Erythroblast (primary cell): ENCODE measurements at regions not wholly inside any gene's neighbourhood (a gene's known extent, or its start where the extent isn't known, plus 50 kb on each side); places are given as distances from the start of the nearest gene placed in this dataset.
"Not testable (repeated sequence)": the region's sequence is repeated elsewhere in the genome, so short reads cannot be mapped to it uniquely, and the experiment has no call there.

ENCODE experiments used
- GATA1 ChIP-seq: IDR thresholded peaks from 2 replicates; pipeline ENCODE4 v1.6.1; 2011; ENCODE audit warnings: low read depth, mild to moderate bottlenecking, control low read depth, low read length, moderate library complexity
- POLR2A ChIP-seq: IDR thresholded peaks from 2 replicates; pipeline ENCODE4 v1.6.1; 2011; ENCODE audit warnings: mild to moderate bottlenecking, low read length

DNA sequence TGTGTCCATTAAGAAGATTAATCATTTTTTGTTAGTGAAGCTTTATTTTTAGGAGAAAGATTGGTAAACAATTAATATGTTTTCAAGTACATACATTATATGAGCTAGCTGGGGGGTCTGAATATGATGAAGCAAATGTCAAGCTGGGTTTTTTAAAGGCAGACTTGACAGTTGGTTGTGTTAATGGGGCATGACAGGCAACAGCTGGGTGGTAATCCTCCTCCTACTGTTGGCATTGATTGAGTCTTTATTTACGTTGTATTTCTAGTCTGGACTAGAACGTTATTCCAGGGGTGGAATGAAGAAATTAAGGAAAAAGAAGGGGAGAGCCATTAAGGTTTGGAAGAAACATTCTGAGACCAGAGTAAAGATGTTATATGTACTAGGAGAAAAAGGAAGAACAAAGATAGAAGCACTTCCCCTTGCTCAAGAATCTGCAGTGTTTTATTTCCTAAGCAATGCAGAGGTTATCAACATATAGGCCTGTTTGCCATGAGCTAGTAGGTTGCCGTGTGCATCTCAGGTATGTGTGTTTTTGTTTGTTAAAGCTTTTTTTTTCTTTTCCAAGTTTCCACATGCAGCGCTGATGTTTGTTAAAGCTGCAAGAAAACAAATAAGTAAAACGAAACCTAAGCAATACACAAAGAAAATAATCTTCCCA lies 95.4 kb upstream of the SEC22B start:
- TF ChIP-seq POLR2A, GATA1: not testable (repeated sequence)
